ENCODE measurements at regions not wholly inside any gene's neighbourhood (a gene's known extent, or its start where the extent isn't known, plus 50 kb on each side); places are given as distances from the start of the nearest gene placed in this dataset.
"Not testable (repeated sequence)": the region's sequence is repeated elsewhere in the genome, so short reads cannot be mapped to it uniquely, and the experiment has no call there.

- DNase-seq: no peak
Measured at GRCh38 chr3:110865934-110866333, 205.7 kb upstream of the NECTIN3 start.

DNA sequence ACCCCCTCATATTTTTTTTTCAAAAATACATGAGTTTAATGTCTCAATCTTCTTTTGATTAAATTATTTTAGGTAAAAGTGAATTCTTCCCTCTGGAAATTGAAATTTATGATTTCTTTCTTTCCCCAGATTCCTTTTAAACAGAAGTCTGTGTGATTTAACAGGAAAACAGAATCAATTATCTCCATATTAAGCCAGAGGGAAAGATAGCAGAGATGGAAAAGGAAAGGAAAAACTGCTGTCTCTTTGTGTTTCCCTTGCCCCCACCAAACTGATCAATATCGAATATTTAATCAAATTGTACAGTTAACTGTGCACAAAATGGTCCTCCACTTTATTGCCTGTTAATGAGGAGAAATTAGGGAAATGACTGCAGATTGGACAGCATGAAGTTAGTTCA is 203.5 kb upstream of the NECTIN3 start:
- no peak for DNase-seq

GRCh38 chr3:110869736-110870135 is 201.9 kb upstream of the NECTIN3 start:
- no peak for DNase-seq

GRCh38 chr3:110871869-110872268 is 199.7 kb upstream of the NECTIN3 start:
- DNase-seq: no peak

GRCh38 chr3:110878692-110879091 is 192.9 kb upstream of the NECTIN3 start:
- DNase-seq: no peak

DNA sequence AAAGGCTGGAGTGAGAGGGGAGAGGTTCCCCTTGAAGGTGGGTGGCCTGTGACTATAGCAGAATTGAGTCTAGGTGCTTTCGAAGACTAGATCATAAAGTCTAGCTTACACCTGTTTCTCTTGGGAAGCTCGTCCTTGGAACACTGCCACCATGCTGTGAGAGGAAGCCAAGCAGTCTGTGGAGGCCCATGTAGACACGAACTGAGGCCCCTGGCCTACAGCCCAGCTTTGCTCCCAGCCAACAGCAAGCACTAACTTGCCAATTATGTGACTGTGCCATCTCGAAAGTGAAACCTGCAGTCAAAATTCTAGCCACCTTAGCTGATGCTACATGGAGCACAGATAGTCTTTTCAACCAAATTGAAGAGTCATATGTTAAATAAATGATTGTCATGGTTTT is 190.5 kb upstream of the NECTIN3 start:
- DNase-seq: peak in 1 of 2 donors; percentile 2

- DNase-seq: no peak
Measured at GRCh38 chr3:110886222-110886893, 185.3 kb upstream of the NECTIN3 start.

GRCh38 chr3:110887176-110887575 is 184.4 kb upstream of the NECTIN3 start:
- no peak for DNase-seq

DNA sequence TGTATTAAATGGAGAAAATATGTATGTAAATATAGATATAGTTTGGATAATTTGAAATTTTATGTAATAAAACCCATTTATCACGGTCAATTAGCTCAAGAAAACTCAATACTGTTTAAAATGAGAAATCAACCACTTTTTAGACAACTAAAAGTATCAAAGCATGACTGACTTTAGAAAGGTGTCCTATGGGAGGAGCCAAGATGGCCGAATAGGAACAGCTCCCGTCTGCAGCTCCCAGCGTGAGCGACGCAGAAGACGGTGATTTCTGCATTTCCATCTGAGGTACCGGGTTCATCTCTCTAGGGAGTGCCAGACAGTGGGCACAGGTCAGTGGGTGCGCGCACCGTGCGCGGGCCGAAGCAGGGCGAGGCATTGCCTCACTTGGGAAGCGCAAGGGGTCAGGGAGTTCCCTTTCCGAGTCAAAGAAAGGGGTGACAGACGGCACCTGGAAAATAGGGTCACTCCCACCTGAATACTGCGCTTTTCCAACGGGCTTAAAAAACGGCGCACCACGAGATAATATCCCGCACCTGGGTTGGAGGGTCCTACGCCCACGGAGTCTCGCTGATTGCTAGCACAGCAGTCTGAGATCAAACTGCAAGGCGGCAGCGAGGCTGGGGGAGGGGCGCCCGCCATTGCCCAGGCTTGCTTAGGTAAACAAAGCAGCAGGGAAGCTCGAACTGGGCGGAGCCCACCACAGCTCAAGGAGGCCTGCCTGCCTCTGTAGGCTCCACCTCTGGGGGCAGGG is 182.8 kb upstream of the NECTIN3 start:
- not testable (repeated sequence) for DNase-seq

DNA sequence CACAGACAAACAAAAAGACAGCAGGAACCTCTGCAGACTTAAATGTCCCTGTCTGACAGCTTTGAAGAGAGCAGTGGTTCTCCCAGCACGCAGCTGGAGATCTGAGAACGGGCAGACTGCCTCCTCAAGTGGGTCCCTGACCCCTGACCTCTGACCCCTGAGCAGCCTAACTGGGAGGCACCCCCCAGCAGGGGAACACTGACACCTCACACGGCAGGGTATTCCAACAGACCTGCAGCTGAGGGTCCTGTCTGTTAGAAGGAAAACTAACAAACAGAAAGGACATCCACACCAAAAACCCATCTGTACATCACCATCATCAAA is 182.3 kb upstream of the NECTIN3 start:
- DNase-seq: not testable (repeated sequence)

DNA sequence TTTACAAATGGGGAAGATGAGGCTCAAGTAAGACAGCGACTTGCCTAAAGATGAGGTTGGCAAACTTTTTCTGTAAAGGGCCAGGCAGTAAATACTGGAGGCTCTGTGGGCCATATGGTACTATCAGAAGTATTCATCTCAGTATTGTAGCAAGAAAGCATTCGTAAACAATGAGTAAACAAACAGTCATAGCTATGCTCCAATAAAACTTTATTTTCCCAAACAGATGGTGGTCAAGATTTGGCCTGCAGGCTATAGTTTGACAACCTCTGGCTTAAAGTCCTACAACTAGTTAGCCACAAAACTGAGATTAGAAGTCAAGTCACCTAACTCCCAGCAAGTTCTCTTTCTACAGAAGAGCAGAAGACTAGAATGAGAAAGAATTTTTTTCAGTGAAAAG is 177.0 kb upstream of the NECTIN3 start:
- DNase-seq: no peak

- DNase-seq: no peak
Measured at GRCh38 chr3:110895054-110895453, 176.6 kb upstream of the NECTIN3 start.

DNA sequence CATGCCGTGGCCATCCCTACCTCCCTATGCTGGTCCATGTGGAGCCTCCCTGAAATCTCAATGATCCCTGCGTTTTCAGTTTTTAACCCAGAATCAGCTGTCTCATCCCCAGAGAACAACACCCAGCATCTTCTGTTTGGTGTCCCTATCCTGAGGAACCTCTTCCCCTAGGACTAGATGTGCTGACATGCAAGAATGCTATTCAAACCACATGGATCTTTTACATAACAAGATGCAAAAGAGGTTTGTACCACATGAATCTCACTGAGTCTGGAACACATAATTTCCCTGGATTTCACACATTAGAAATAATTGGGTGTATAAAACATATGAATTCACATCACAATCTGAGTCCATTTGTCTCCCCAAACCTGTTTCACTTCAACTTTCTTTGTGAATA is 174.6 kb upstream of the NECTIN3 start:
- DNase-seq: no peak

DNA sequence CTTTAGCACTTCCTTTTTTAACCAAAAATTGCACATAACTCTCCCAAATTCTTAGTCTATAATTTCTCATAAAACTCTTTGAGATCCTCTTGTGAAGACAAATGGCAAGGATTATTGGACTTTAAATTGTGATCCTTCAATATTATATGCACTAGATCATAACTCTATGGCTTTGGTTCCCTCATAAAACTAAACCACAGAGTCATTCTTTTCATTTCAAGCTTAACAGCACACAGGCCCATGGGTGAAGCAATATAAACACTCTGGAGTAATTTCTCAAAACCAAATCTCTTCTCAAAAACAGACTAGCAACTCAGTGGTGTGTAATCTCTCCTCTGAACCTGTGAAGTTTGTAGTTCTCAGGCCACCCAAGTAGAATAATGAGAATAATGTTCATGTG is 171.0 kb upstream of the NECTIN3 start:
- DNase-seq: no peak

GRCh38 chr3:110901536-110901935 is 170.1 kb upstream of the NECTIN3 start:
- DNase-seq: no peak

DNA sequence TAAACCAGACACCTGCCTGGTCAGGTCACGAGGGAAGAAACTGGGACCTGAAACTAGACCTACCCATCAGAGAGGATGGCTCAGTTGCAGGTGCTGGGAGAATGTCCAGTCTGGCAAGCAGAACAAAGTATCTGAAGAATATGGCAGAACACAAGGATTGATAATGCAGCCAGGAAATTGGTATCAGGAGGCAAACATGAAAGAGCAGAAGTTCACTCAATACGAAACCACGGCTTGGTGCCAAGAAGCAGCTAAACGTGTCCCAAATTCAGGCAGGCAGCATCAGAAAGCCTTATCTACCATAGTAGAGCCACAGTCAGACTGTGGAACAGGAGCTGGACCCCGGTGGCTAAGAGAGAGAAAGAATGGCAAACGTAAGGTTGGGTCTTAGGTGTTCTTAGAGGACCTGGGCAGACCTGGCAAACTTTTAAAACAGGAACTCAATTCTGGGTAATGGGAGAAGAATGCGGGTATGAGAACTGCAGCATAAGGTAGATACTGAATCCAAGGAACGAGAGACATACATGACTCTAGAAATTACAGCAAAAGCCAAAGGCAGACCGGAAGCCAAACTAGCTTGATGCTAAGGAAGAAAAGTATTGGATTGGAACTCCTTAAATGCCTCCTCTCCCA is 169.0 kb upstream of the NECTIN3 start:
- DNase-seq: no peak

- DNase-seq: no peak
Measured at GRCh38 chr3:110903771-110904519, 167.7 kb upstream of the NECTIN3 start.

- no peak for DNase-seq
Measured at GRCh38 chr3:110904520-110904890, 167.1 kb upstream of the NECTIN3 start.

DNA sequence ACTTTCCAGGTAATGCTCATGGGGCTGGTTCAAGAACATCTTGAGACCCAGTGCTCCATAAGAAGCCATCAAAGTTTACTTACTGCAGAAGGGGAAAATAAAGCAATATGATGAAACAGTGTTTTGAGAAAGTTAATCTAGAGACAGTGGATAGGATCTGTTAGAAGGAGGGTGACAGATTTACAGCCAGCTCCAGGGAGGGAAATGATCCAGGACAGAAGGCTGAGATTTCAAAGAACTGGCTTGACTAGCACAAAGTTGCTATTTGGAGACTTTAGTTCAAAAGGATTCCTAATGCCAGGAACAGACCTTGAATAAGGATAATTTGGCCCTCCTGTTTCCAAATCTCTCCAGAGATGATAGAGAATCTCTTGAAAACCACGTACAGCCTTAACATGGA is 166.5 kb upstream of the NECTIN3 start:
- DNase-seq: no peak

DNA sequence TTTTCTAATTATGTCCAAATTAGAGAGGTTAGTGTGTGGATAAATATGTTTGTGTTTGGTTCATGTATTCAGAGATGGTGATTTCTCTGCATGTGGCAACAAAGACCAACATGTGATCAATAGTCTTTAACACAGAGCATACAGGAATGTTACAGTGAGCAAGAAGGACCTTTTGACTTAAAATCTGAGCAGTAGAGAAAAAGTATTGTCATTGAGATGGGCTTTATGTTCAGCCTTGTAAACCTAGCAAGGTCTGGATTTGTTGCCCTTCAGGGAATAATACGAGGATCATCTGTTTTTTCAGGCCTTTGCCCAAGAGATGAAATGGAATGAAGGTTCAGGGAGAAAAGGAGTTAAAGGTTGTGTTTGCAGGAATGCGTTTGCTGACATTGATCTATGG is 161.8 kb upstream of the NECTIN3 start:
- no peak for DNase-seq

DNA sequence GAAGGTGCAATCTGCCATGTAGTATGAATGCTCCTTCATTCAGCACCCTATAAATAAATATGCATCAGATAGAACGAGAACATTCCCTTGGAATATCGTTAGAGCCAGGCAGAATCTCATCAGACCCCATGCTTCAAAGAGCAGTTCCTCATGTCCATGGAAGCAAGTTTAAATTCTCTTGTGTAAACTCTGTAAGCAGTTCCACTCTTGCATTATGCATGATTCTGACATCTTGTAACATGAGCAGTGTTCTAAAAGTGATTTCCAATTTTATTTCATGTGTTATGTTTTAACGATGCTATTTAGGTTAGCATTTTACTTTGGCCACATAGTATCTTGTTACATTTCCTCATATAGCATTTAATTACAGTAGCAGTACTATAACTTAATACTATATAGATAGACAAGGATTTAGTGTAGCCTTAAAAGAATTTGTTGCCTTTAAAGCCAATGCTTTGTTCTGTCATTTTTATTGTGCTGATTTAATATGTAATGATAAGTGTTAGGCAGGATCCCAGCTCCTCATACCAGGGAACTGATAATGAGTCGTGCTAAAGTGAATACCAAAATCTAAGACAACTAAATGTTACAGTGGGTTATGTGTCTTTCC is 161.2 kb upstream of the NECTIN3 start:
- DNase-seq: no peak

- DNase-seq: no peak
Measured at GRCh38 chr3:110918963-110919362, 152.7 kb upstream of the NECTIN3 start.

DNA sequence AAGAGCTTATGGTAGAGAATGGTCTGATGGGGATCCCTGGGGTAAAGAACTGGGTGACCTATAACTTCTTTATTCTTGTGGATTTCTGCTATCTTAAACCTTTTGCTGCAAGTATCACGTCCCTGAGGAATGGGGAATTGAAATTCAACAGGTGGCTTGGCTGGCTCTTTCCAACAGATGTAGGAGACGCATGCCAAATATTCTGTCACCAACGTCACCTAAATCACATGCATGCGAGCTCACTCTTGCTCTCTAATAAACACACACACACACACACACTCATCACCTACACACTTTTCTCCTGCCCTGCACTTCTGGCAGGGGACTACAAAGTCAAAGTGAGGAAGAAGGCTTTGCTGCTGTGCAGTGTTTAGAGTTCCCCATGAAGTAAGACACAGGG is 145.8 kb upstream of the NECTIN3 start:
- DNase-seq: no peak

Measured in stimulated activated CD4-positive, alpha-beta T cell treated with anti-CD3 and anti-CD28 coated beads, Interleukin-2, amount 100 ng/mL, for 24 hours (primary cell).